ENCODE measurements at regions not wholly inside any gene's neighbourhood (a gene's known extent, or its start where the extent isn't known, plus 50 kb on each side); places are given as distances from the start of the nearest gene placed in this dataset.
"Not testable (repeated sequence)": the region's sequence is repeated elsewhere in the genome, so short reads cannot be mapped to it uniquely, and the experiment has no call there.

GRCh38 chr2:117618607-117619006 is 195.9 kb upstream of the DDX18 start:
- Histone ChIP-seq H3K9me3 (ENCODE audit: control extremely low read depth in 1 of 5, control insufficient read depth in 4 of 5, insufficient read depth in 2 of 5, low read depth in 1 of 5, low read length in 4 of 5) (no peaks in the 10 kb centered on the region), H3K27ac (ENCODE audit: insufficient read depth in 1 of 2, low read depth in 1 of 2, low read length in 2 of 2, poor library complexity in 1 of 2, severe bottlenecking in 2 of 2) (no peak overlapping the region), H3K4me1 (ENCODE audit: control extremely low read depth in 1 of 4, control insufficient read depth in 4 of 4, insufficient read depth in 4 of 4, low read length in 3 of 4) (no peaks in the 10 kb centered on the region), H3K36me3 (ENCODE audit: control insufficient read depth in 4 of 4, insufficient read depth in 4 of 4, low read length in 3 of 4) (no peaks in the 10 kb centered on the region), H3K4me3 (ENCODE audit: control insufficient read depth in 1 of 7, extremely low read depth in 1 of 7, insufficient read depth in 4 of 7, low read depth in 2 of 7, low read length in 6 of 7) (no peak overlapping the region), H3K27me3 (replicated peaks in 2 of 5; ENCODE audit: control insufficient read depth in 4 of 5, insufficient read depth in 5 of 5, low read length in 4 of 5) (no peaks in the 10 kb centered on the region)
- ChIA-PET CTCF (no interaction called here), POLR2A (no interaction called here)
- DNase-seq = no peak
- no CpG with 5 or more reads among the region's 2 CpGs for WGBS (ENCODE audit: insufficient coverage)

GRCh38 chr2:117621326-117621725 is 193.2 kb upstream of the DDX18 start:
- Histone ChIP-seq H3K9me3 (ENCODE audit: control extremely low read depth in 1 of 5, control insufficient read depth in 4 of 5, insufficient read depth in 2 of 5, low read depth in 1 of 5, low read length in 4 of 5) (no peaks in the 10 kb centered on the region), H3K36me3 (ENCODE audit: control insufficient read depth in 4 of 4, insufficient read depth in 4 of 4, low read length in 3 of 4) (no peaks in the 10 kb centered on the region), H3K27ac (ENCODE audit: insufficient read depth in 1 of 2, low read depth in 1 of 2, low read length in 2 of 2, poor library complexity in 1 of 2, severe bottlenecking in 2 of 2) (no peak overlapping the region), H3K27me3 (replicated peaks in 2 of 5; ENCODE audit: control insufficient read depth in 4 of 5, insufficient read depth in 5 of 5, low read length in 4 of 5) (no peaks in the 10 kb centered on the region), H3K4me3 (ENCODE audit: control insufficient read depth in 1 of 7, extremely low read depth in 1 of 7, insufficient read depth in 4 of 7, low read depth in 2 of 7, low read length in 6 of 7) (no peak overlapping the region), H3K4me1 (ENCODE audit: control extremely low read depth in 1 of 4, control insufficient read depth in 4 of 4, insufficient read depth in 4 of 4, low read length in 3 of 4) (no peaks in the 10 kb centered on the region)
- ChIA-PET CTCF (no interaction called here), POLR2A (no interaction called here)
- no peak for DNase-seq

GRCh38 chr2:117623175-117623574 is 191.3 kb upstream of the DDX18 start:
- DNase-seq; H3K27ac ChIP-seq (ENCODE audit: insufficient read depth in 1 of 2, low read depth in 1 of 2, low read length in 2 of 2, poor library complexity in 1 of 2, severe bottlenecking in 2 of 2); CTCF ChIA-PET; H3K9me3 ChIP-seq (ENCODE audit: control extremely low read depth in 1 of 5, control insufficient read depth in 4 of 5, insufficient read depth in 2 of 5, low read depth in 1 of 5, low read length in 4 of 5); POLR2A ChIA-PET; H3K36me3 ChIP-seq (ENCODE audit: control insufficient read depth in 4 of 4, insufficient read depth in 4 of 4, low read length in 3 of 4); H3K27me3 ChIP-seq (replicated peaks in 2 of 5; ENCODE audit: control insufficient read depth in 4 of 5, insufficient read depth in 5 of 5, low read length in 4 of 5); H3K4me3 ChIP-seq (ENCODE audit: control insufficient read depth in 1 of 7, extremely low read depth in 1 of 7, insufficient read depth in 4 of 7, low read depth in 2 of 7, low read length in 6 of 7); H3K4me1 ChIP-seq (ENCODE audit: control extremely low read depth in 1 of 4, control insufficient read depth in 4 of 4, insufficient read depth in 4 of 4, low read length in 3 of 4): not testable (repeated sequence)
- 96% methylated on average over 14 of the region's 17 CpGs for WGBS (ENCODE audit: insufficient coverage)

GRCh38 chr2:117631152-117631945 is 183.1 kb upstream of the DDX18 start:
- no peaks in the 10 kb centered on the region for H3K4me1 ChIP-seq (ENCODE audit: control extremely low read depth in 1 of 4, control insufficient read depth in 4 of 4, insufficient read depth in 4 of 4, low read length in 3 of 4)
- no peak overlapping the region for H3K4me3 ChIP-seq (ENCODE audit: control insufficient read depth in 1 of 7, extremely low read depth in 1 of 7, insufficient read depth in 4 of 7, low read depth in 2 of 7, low read length in 6 of 7)
- no peak overlapping the region for H3K27ac ChIP-seq (ENCODE audit: insufficient read depth in 1 of 2, low read depth in 1 of 2, low read length in 2 of 2, poor library complexity in 1 of 2, severe bottlenecking in 2 of 2)
- H3K27me3 ChIP-seq (replicated peaks in 2 of 5; ENCODE audit: control insufficient read depth in 4 of 5, insufficient read depth in 5 of 5, low read length in 4 of 5) = no peaks in the 10 kb centered on the region
- ChIA-PET POLR2A (no interaction called here), CTCF (interaction anchor here (0.8 kb wide), 1 partner anchor 11 kb away, joined by 3 read pairs; no protein-coding TSS in a partner anchor)
- no peak for DNase-seq
- WGBS (ENCODE audit: insufficient coverage) = 80% methylated on average over 1 of the region's 5 CpGs
- no peaks in the 10 kb centered on the region for H3K9me3 ChIP-seq (ENCODE audit: control extremely low read depth in 1 of 5, control insufficient read depth in 4 of 5, insufficient read depth in 2 of 5, low read depth in 1 of 5, low read length in 4 of 5)
- no peaks in the 10 kb centered on the region for H3K36me3 ChIP-seq (ENCODE audit: control insufficient read depth in 4 of 4, insufficient read depth in 4 of 4, low read length in 3 of 4)

GRCh38 chr2:117635481-117635880 is 179.0 kb upstream of the DDX18 start:
- Histone ChIP-seq H3K27me3 (replicated peaks in 2 of 5; ENCODE audit: control insufficient read depth in 4 of 5, insufficient read depth in 5 of 5, low read length in 4 of 5) (no peaks in the 10 kb centered on the region), H3K9me3 (ENCODE audit: control extremely low read depth in 1 of 5, control insufficient read depth in 4 of 5, insufficient read depth in 2 of 5, low read depth in 1 of 5, low read length in 4 of 5) (no peaks in the 10 kb centered on the region), H3K4me1 (ENCODE audit: control extremely low read depth in 1 of 4, control insufficient read depth in 4 of 4, insufficient read depth in 4 of 4, low read length in 3 of 4) (no peaks in the 10 kb centered on the region), H3K4me3 (ENCODE audit: control insufficient read depth in 1 of 7, extremely low read depth in 1 of 7, insufficient read depth in 4 of 7, low read depth in 2 of 7, low read length in 6 of 7) (no peak overlapping the region), H3K27ac (ENCODE audit: insufficient read depth in 1 of 2, low read depth in 1 of 2, low read length in 2 of 2, poor library complexity in 1 of 2, severe bottlenecking in 2 of 2) (no peak overlapping the region), H3K36me3 (ENCODE audit: control insufficient read depth in 4 of 4, insufficient read depth in 4 of 4, low read length in 3 of 4) (no peaks in the 10 kb centered on the region)
- WGBS (ENCODE audit: insufficient coverage) = 70% methylated on average over 4 of the region's 4 CpGs
- ChIA-PET POLR2A (no interaction called here), CTCF (no interaction called here)
- DNase-seq = no peak

- POLR2A ChIA-PET = no interaction called here
- CTCF ChIA-PET = no interaction called here
- no peaks in the 10 kb centered on the region for H3K4me1 ChIP-seq (ENCODE audit: control extremely low read depth in 1 of 4, control insufficient read depth in 4 of 4, insufficient read depth in 4 of 4, low read length in 3 of 4)
Measured at GRCh38 chr2:117639401-117639800, 175.1 kb upstream of the DDX18 start.

GRCh38 chr2:117644403-117644802 is 170.1 kb upstream of the DDX18 start:
- no peaks in the 10 kb centered on the region for H3K36me3 ChIP-seq (ENCODE audit: control insufficient read depth in 4 of 4, insufficient read depth in 4 of 4, low read length in 3 of 4)
- ChIA-PET CTCF (no interaction called here), POLR2A (no interaction called here)
- H3K4me3 ChIP-seq (ENCODE audit: control insufficient read depth in 1 of 7, extremely low read depth in 1 of 7, insufficient read depth in 4 of 7, low read depth in 2 of 7, low read length in 6 of 7) = no peak overlapping the region
- 100% methylated on average over 2 of the region's 3 CpGs for WGBS (ENCODE audit: insufficient coverage)
- H3K27me3 ChIP-seq (replicated peaks in 2 of 5; ENCODE audit: control insufficient read depth in 4 of 5, insufficient read depth in 5 of 5, low read length in 4 of 5) = no peaks in the 10 kb centered on the region
- no peak for DNase-seq
- no peak overlapping the region for H3K27ac ChIP-seq (ENCODE audit: insufficient read depth in 1 of 2, low read depth in 1 of 2, low read length in 2 of 2, poor library complexity in 1 of 2, severe bottlenecking in 2 of 2)
- H3K9me3 ChIP-seq (ENCODE audit: control extremely low read depth in 1 of 5, control insufficient read depth in 4 of 5, insufficient read depth in 2 of 5, low read depth in 1 of 5, low read length in 4 of 5) = no peaks in the 10 kb centered on the region
- H3K4me1 ChIP-seq (ENCODE audit: control extremely low read depth in 1 of 4, control insufficient read depth in 4 of 4, insufficient read depth in 4 of 4, low read length in 3 of 4) = no peaks in the 10 kb centered on the region

More at GRCh38 chr2:117639401-117639800, 175.1 kb upstream of the DDX18 start:
- Histone ChIP-seq H3K4me3 (ENCODE audit: control insufficient read depth in 1 of 7, extremely low read depth in 1 of 7, insufficient read depth in 4 of 7, low read depth in 2 of 7, low read length in 6 of 7) (no peak overlapping the region), H3K36me3 (ENCODE audit: control insufficient read depth in 4 of 4, insufficient read depth in 4 of 4, low read length in 3 of 4) (no peaks in the 10 kb centered on the region), H3K27me3 (replicated peaks in 2 of 5; ENCODE audit: control insufficient read depth in 4 of 5, insufficient read depth in 5 of 5, low read length in 4 of 5) (no peaks in the 10 kb centered on the region), H3K9me3 (ENCODE audit: control extremely low read depth in 1 of 5, control insufficient read depth in 4 of 5, insufficient read depth in 2 of 5, low read depth in 1 of 5, low read length in 4 of 5) (no peaks in the 10 kb centered on the region), H3K27ac (ENCODE audit: insufficient read depth in 1 of 2, low read depth in 1 of 2, low read length in 2 of 2, poor library complexity in 1 of 2, severe bottlenecking in 2 of 2) (no peak overlapping the region)
- WGBS (ENCODE audit: insufficient coverage) = 100% methylated on average over 1 of the region's 1 CpG
- DNase-seq = no peak
